ENCODE measurements at regions not wholly inside any gene's neighbourhood (a gene's known extent, or its start where the extent isn't known, plus 50 kb on each side); places are given as distances from the start of the nearest gene placed in this dataset.

DNA sequence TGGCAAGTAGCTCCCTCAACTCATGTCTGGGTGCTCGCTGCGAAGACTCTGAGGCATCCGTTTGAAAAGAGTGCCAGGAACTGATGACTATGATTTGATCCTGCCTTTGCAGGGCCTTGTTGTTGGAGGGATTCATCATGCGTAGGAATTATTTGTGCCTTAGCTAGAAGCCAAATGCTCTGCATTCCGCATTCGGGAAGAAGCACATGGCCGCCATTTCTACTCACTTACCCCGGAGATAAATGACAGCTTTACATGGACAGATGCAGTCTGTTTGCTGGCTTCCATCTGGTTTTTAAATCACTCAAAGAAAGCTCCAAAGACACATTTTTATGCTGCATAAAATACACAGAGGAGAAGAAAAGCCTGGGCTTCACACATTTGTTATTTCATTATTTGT, 363.3 kb upstream of the CDH4 start:
- TF ChIP-seq, protein P1, sequence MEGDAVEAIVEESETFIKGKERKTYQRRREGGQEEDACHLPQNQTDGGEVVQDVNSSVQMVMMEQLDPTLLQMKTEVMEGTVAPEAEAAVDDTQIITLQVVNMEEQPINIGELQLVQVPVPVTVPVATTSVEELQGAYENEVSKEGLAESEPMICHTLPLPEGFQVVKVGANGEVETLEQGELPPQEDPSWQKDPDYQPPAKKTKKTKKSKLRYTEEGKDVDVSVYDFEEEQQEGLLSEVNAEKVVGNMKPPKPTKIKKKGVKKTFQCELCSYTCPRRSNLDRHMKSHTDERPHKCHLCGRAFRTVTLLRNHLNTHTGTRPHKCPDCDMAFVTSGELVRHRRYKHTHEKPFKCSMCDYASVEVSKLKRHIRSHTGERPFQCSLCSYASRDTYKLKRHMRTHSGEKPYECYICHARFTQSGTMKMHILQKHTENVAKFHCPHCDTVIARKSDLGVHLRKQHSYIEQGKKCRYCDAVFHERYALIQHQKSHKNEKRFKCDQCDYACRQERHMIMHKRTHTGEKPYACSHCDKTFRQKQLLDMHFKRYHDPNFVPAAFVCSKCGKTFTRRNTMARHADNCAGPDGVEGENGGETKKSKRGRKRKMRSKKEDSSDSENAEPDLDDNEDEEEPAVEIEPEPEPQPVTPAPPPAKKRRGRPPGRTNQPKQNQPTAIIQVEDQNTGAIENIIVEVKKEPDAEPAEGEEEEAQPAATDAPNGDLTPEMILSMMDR (IDR thresholded peaks at IDR 0.05) = no peak
- TF ChIP-seq POLR2A (IDR thresholded peaks at IDR 0.05) = no peak
